DND-41 (cell line): ENCODE measurements at regions not wholly inside any gene's neighbourhood (a gene's known extent, or its start where the extent isn't known, plus 50 kb on each side); places are given as distances from the start of the nearest gene placed in this dataset.

Experiments used
- ATAC-seq: fragments of 200-7000 bp; cut with Tn5 transposase; 3 replicates; pipeline ENCODE4 v1.9.1; 2021; ENCODE audit warnings: low read depth; ENCODE audit not compliant: insufficient read depth
- DNase-seq: peaks from one replicate; pipeline ENCODE4 v3.0.0-alpha.2; 2020
- H2AFZ ChIP-seq: 2 replicates; pipeline ENCODE4 v1.6.0; 2012; ENCODE audit warnings: low read depth, low read length
- H3K27ac ChIP-seq: 2 replicates; pipeline ENCODE4 v1.5.1; 2012; ENCODE audit warnings: low read length, inconsistent platforms
- H3K27me3 ChIP-seq: fragments of 200-600 bp; sonication (generic); 2 replicates; pipeline ENCODE4 v1.6.0; 2012; ENCODE audit warnings: low read length, mild to moderate bottlenecking, inconsistent platforms; ENCODE audit not compliant: insufficient read depth, poor library complexity
- H3K36me3 ChIP-seq: 2 replicates; pipeline ENCODE4 v1.5.1; 2012; ENCODE audit warnings: low read length, inconsistent platforms; ENCODE audit not compliant: insufficient read depth
- H3K4me1 ChIP-seq: 2 replicates; pipeline ENCODE4 v1.5.1; 2012; ENCODE audit warnings: mild to moderate bottlenecking, low read length; ENCODE audit not compliant: insufficient read depth
- H3K4me2 ChIP-seq: 2 replicates; pipeline ENCODE4 v1.6.0; 2012; ENCODE audit warnings: mild to moderate bottlenecking, moderate library complexity, low read length, inconsistent platforms; ENCODE audit not compliant: insufficient read depth
- H3K4me3 ChIP-seq, 2 experiments: fragments of 200-600 bp in 1 of 2; shearing (Covaris generic) in 1 of 2; 2 replicates each; pipeline ENCODE4 v1.5.1; 2012 to 2016; ENCODE audit warnings: inconsistent platforms in 2 of 2, low read length in 2 of 2, mild to moderate bottlenecking in 2 of 2, low read depth in 1 of 2, moderate library complexity in 1 of 2
- H3K79me2 ChIP-seq: 2 replicates; pipeline ENCODE4 v1.6.0; 2012; ENCODE audit warnings: low read length, inconsistent platforms; ENCODE audit not compliant: insufficient read depth
- H3K9ac ChIP-seq: 2 replicates; pipeline ENCODE4 v1.6.0; 2012; ENCODE audit warnings: low read depth, mild to moderate bottlenecking, inconsistent platforms, low read length, moderate library complexity
- H3K9me3 ChIP-seq: 2 replicates; pipeline ENCODE4 v1.5.1; 2012; ENCODE audit warnings: low read length, moderate library complexity, mild to moderate bottlenecking, inconsistent platforms; ENCODE audit not compliant: insufficient read depth, severe bottlenecking
- H4K20me1 ChIP-seq: 2 replicates; pipeline ENCODE4 v1.6.0; 2012; ENCODE audit warnings: low read length; ENCODE audit not compliant: insufficient read depth
- EZH2 ChIP-seq: IDR thresholded peaks from 3 replicates; pipeline ENCODE4 v1.6.1; 2012; ENCODE audit warnings: borderline replicate concordance, low read depth, mild to moderate bottlenecking, moderate library complexity, low read length, inconsistent platforms; ENCODE audit not compliant: severe bottlenecking
- TF ChIP-seq, protein P1 (sequence below): IDR thresholded peaks from 2 replicates; pipeline ENCODE4 v1.5.1; 2012; ENCODE audit warnings: borderline replicate concordance, low read length, moderate library complexity, mild to moderate bottlenecking; ENCODE audit not compliant: poor library complexity, severe bottlenecking; ENCODE audit errors: extremely low read depth

GRCh38 chr16:66315210-66315825, 51.2 kb upstream of the CDH5 start:
- peak; percentile 62 for DNase-seq
- H3K4me2 ChIP-seq, result no peak overlapping the region

DNA sequence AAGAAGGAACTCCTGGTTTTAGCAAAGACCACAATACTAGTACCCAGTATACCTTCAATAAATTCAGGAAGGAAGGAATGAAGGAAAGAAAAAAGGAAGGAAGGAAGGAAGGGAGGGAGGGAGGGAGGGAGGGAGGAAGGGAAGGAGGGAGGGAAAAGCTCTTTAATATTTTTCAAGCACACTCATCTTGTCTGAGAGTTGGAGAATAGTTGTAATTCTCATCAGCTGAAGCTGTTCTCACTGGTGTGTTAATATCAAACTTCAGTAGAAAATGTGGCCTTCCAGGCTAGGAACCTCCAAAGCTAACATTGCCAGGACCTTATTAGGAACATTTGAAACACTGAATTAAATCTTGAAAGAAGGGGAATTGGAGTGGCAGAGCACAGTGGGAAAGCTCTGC, 55.2 kb upstream of the CDH5 start:
- Histone ChIP-seq H3K79me2 (no peaks in the 10 kb centered on the region), H3K27me3 (peaks cover 18% of the 10 kb centered on the region), H2AFZ (no peak overlapping the region), H3K4me3 (no peak overlapping the region), H3K9ac (no peak overlapping the region), H3K4me2 (no peak overlapping the region), H3K36me3 (no peaks in the 10 kb centered on the region), H4K20me1 (no peaks in the 10 kb centered on the region), H3K9me3 (no peaks in the 10 kb centered on the region), H3K27ac (no peak overlapping the region), H3K4me1 (no peaks in the 10 kb centered on the region)
- ATAC-seq (no peak), DNase-seq (no peak)
- TF ChIP-seq EZH2, result no peak
- TF ChIP-seq, protein P1, sequence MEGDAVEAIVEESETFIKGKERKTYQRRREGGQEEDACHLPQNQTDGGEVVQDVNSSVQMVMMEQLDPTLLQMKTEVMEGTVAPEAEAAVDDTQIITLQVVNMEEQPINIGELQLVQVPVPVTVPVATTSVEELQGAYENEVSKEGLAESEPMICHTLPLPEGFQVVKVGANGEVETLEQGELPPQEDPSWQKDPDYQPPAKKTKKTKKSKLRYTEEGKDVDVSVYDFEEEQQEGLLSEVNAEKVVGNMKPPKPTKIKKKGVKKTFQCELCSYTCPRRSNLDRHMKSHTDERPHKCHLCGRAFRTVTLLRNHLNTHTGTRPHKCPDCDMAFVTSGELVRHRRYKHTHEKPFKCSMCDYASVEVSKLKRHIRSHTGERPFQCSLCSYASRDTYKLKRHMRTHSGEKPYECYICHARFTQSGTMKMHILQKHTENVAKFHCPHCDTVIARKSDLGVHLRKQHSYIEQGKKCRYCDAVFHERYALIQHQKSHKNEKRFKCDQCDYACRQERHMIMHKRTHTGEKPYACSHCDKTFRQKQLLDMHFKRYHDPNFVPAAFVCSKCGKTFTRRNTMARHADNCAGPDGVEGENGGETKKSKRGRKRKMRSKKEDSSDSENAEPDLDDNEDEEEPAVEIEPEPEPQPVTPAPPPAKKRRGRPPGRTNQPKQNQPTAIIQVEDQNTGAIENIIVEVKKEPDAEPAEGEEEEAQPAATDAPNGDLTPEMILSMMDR, result no peak

More at GRCh38 chr16:66315210-66315825, 51.2 kb upstream of the CDH5 start:
- H3K9ac ChIP-seq, result no peak overlapping the region
- H3K9me3 ChIP-seq, result no peaks in the 10 kb centered on the region
- no peaks in the 10 kb centered on the region for H3K4me1 ChIP-seq
- 0 out of 2 replicates have a peak overlapping the region, but pooled peaks have one; percentile 29 for H2AFZ ChIP-seq
- H3K27ac ChIP-seq, result no peak overlapping the region
- no peaks in the 10 kb centered on the region for H4K20me1 ChIP-seq
- peaks cover 19% of the 10 kb centered on the region for H3K27me3 ChIP-seq
- H3K36me3 ChIP-seq, result no peaks in the 10 kb centered on the region
- TF ChIP-seq, protein P1, result peak; percentile 98
- no peak for TF ChIP-seq EZH2
- no peak overlapping the region for H3K4me3 ChIP-seq
- H3K79me2 ChIP-seq, result no peaks in the 10 kb centered on the region
- peak; percentile 99 for ATAC-seq

DNA sequence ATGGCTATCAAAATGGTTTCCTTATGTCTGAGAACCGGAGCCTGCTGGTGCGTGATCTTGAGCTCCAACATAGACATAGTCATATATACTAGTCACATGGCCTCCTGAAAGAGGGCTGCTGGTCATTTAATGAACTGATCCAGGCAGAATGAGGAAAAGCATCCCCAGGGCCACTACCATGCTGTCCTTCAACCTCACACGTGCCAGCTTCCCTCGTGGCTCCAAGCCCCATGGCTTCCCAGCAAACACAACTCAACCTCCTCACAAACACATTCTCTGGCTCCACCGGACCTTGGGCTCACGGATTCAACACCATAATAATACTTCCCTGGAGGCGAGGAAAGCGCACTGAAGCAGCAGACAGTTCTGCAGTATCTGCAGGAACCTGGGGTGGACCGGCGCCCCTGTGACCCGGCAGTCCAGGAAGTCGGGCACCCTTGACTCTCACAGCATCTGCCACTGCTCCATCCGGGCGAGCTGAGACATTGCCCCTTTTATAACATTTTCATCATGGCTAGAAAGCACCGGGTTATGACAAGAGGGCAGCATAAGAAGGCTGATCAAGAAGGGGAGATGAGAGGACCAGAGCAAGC, 57.2 kb upstream of the CDH5 start:
- H3K27me3 ChIP-seq, result peaks cover 24% of the 10 kb centered on the region
- no peak overlapping the region for H3K9ac ChIP-seq

More for the DNA sequence above, 57.2 kb upstream of the CDH5 start:
- H3K79me2 ChIP-seq, result no peaks in the 10 kb centered on the region
- H3K27ac ChIP-seq, result no peak overlapping the region
- no peaks in the 10 kb centered on the region for H4K20me1 ChIP-seq
- no peaks in the 10 kb centered on the region for H3K9me3 ChIP-seq
- TF ChIP-seq EZH2, result no peak
- TF ChIP-seq, protein P1, result no peak
- DNase-seq, result no peak
- H3K4me3 ChIP-seq, result no peak overlapping the region
- H3K4me1 ChIP-seq, result no peaks in the 10 kb centered on the region
- H2AFZ ChIP-seq, result no peak overlapping the region
- no peak overlapping the region for H3K4me2 ChIP-seq
- H3K36me3 ChIP-seq, result no peaks in the 10 kb centered on the region
- ATAC-seq, result no peak
